NCI-H2196 treated with DMSO at 0.1 percent for 48 hours (cell line): ENCODE measurements at regions not wholly inside any gene's neighbourhood (a gene's known extent, or its start where the extent isn't known, plus 50 kb on each side); places are given as distances from the start of the nearest gene placed in this dataset.

Experiments
- DNase-seq: peaks from one replicate; lab custom pipeline; 2025; ENCODE audit not compliant: unreplicated experiment; lab: John Stamatoyannopoulos, UW

DNA sequence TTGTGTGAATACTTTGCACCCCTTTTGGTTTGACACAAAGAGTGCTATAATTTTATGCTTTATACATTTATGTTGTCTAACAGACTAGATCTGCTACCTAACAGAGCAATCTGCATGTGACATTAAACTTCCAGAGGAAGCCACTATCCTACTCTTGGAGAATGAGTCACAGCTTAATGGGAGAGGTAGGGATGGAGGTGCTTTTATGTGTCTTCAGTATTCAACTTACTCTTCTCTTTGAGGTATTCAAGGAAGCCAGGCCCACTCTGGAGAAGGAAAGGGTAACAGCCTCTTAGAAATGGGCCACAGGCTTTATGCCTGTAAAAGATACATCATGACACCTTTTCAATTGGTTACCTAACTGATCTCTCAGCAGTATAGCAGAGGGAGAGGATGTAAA, 85.8 kb upstream of the NEUROD1 start:
- no peak for DNase-seq

DNA sequence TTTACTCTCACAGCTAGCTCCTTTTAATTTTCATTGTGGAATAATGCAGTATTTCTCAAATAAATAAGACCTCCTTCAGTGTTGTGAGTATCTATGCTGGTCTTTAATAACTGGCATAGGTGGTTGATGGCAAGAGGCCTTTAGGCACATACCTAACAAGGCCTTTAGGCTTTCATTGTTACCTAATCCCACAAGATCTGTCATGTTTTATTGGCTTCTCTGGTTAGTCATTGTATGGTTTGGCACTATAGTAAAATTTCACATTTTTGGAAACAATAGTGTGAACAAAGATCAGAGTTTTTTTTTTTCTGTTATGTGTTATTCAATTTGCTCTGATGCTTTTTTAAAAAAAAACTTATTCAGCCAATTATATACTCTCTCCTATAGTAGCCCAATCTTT, 89.8 kb upstream of the NEUROD1 start:
- no peak for DNase-seq

DNA sequence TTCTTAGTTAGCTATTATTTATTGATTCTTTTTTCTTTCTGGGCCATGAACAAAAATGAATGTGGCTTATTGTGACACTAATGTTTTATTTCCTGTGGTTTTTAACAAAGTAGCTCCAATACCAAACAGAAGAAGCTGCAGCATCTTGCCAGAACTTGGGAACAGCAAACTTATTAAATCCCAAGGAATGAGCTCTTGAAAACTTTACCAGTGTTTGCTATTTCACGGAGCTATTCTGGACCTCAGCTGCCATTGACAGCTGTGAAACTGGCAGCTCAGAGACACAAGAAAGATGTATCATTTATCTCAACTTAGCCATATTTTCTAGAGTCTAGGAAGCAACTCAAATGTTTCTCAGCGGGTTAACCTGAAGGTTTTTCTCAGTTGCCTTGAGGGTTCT, 91.0 kb upstream of the NEUROD1 start:
- DNase-seq, result no peak

DNA sequence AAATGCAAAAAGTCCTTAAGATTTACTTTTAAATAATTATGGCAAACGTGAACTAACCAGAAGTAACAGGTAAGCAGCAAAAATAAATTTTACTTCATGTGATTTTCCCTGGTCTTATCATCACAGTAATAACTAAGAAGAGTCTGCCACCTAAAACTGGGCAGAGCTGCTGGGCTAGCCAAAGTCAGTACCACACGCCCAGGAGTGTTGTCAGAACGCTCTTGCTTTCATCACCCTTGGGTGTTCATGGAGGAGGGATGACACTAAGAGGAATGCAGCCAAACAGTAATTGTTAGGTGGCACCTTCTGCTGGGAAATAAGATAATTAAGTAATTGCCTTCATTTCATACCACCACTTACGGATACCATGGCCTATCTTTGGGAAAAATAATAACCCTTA, 92.0 kb upstream of the NEUROD1 start:
- DNase-seq, result no peak

DNA sequence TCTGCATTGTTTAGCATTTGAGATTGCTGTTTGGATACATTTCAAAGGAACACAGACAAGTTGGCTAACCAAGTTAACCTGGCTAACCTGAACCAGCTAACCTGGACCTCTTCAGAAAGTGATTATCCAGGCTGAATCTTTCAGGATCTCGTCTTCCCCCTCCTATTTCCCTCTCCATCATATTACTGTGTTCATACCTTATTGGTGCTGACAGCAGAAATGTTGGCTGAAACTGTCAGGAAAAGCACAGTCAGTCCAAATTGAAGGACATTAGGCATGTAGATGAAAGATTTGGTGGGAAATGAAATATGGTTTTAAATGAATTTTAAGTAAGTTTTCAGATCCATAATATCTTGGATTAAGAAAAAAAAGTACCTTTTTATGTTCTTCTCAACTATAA, 92.5 kb upstream of the NEUROD1 start:
- DNase-seq, result no peak

DNA sequence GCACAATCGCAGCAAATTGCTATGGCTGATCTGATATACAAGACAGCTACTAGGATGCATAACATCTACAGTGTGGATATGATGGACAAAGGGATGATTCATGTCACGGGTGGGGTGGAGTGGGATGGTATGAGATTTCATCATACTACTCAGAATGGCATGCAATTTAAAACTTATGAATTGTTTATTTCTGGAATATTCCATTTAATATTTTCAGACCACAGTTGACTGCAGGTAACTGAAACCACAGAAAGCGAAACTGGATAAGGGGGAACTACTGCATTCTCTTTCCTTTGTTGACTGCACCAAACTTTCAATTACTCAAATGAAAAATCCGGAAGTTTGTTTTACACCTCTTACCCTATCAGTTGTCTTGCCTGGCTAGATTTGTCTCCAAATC, 94.4 kb upstream of the NEUROD1 start:
- no peak for DNase-seq

DNA sequence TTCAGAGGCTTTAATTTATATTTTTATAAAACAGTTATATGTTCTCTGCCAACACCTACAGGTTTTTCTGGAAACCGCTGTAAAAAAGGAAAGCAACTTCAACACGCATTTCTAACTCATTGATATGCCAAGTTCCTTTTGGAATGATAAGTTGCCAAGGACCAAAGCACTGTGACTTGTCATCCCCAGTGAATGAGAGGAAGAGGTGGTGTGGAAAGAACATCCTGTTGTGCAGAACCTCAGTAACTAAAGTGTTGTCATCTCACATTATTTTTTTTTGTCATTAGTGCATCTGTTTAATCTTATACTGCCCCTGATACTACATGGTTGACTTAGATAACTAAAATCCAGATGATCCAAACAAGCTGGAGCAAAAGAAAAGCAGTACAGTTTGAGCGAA, 96.0 kb upstream of the NEUROD1 start:
- no peak for DNase-seq

DNA sequence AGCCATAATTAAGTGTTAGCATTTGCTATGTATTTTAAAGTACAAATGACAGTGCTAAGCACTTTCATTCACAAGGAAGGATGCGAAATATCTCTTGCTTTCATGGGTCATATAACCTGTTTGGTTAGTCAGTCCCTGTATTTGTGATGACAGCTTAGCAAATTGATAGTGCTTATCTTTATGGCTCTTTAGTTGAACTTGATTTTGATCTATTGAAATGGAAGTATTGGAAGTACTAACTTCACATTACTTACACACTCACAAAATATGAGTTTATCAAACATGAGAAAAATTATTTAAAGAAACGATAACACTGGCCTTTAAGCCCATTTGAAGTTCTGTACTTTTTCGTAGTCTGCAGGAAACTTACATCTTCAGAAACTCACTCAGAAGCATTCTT, 97.4 kb upstream of the NEUROD1 start:
- no peak for DNase-seq

DNA sequence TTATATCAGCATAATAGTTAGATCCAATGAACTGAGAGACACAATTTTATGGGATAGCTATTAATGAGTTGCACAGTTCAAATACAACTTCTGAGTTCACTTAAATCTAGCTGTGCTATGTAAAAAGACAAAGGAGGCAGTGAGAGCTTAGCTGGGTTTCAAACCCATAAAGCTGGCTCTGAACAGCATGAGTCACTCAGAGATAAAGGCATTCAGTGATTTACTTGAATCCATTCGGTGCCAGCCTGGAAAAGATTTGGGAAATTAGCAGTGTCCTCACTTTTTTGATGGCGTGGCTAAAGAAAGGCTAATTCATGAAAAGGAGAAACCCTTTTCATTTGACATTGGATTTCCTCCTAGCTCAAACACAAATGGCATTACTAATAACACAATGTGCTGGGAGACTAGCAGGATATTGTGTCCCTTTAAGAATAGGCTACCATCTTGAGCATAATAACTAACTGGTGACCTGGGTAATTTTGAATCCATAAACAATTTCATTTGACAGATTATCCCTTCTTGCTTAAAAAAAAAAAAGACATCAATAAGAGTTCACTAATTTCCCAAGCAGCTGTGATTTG, 98.4 kb upstream of the NEUROD1 start:
- DNase-seq, result no peak

DNA sequence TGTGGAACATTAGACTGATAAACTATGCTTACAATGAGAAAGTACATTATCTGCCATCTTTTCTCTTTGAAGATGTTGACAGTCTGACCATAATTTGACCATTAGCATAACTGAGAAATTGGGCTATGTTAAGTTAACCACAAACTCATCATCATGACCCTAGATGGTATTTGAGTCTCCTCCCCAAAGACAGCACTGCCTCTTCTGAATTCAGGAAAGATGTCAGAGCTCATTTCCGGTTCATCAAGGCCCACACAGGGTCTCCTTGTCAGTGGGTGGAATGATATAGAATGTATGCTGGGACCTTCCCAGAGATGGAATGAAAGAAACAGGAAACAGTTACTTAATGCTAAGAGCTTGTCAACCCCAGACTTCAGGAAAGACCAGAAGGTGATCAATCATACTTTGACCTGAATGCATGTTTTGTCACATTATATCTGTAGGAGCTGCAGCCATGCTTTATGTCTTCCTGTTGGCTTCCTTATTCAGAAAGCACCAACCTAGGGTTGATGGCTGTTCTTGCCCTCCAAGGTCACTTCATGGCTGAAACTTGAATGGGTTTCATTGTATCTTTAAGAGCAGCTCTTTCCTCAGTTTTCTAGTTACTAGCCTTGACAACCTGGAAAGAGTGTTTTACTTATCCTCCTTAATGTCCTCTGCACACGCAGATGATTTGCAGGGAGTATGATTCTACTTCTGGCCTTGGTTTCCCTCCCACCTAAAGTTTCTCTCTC, 99.1 kb upstream of the NEUROD1 start:
- no peak for DNase-seq

DNA sequence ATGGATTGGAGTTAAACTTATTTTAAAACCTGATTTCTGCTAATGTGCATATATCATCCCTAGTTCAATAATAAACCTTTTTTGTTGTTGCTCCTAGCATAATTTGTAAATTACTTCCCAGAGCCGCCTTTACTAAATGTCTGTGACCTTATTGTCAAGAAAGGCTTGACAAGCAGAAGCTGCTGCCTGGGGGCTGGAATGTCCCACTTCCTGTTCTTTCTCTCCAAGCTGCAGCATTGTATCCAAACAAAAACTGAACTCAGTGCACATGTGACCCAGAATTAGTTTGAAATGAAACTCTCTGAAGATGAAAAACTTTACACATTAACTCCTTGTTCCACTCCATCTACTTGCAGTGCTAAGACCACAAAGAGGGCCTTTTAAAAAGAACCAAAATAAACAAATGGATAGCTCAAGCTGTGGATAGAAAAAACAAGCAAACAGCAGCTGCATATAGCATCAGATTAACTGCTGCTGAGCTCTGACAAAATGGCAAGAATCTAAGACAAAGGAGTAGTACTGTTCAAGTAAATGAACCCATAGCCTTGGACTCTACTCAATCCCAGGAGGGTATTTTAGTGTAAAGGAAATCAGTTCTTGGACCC, 99.8 kb upstream of the NEUROD1 start:
- no peak for DNase-seq

DNA sequence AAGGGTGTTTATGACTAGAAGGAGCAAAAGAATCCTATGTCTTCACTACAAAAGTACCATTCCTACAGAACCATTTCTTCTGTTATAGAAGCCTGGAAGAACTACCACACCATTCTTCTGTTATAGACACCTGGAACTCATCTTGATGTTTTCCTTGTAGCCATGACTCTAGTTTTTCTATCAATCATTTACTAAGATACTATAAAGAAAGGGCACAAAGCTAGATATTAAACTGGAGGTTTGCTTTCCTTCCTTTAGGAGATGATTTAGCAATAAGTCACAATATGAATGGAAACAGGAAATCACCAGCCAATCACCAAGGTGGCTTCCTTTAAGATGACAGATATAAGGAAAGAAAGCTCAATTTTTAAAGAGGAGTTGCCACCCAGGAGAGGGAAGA, 100.3 kb upstream of the NEUROD1 start:
- DNase-seq, result no peak

DNA sequence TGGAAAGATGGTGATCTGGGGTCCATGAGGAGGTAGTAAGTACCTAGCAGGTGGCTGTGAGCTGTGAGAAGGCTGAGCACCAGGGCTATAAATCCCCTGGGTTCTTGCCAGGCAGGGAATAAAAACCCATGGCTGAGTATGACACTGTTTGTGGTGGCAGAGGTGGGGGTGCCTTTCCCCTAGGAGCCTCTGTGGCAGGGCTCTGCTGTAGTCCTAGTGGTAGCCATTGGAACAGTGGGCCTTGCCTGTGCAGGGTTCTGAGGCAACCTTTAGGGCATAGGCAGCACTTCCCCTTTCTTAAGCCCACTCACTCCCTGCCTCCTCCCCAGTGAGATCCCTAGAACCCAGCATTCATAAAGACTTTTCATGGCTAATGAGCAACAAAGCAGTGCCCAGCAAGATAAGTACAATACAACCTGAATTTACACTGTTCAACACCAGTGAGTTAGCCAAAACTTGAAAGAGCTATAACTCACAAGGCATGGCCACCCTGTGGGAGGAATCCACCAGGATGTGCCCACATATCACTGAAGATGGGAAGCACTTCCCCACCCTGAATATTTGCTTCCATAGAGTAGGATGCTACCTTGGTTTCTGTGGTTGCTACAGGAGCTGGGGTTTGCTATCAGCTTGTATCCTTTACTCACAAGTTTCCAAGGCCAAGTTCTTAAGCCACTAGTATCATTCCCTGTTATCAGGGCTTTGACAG, 100.9 kb upstream of the NEUROD1 start:
- no peak for DNase-seq

DNA sequence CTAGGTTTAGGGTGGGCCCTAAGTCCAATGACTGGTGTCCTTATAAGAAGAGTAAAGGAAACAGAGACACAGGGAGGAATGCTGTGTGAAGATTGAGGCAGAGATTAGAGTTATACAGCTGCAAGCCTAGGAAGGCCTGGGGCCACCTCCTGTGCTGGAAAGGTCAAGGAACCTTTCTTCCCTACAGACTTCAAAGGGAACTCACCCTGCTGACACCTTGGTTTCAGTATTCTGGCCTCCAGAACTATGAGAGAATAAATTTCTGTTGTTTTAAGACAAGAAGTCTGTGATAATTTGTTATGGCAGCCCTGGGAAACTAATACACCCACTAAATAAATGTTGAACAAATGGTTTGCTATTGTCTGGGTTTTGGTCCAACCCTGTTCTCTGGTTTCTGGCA, 102.3 kb upstream of the NEUROD1 start:
- DNase-seq, result no peak

DNA sequence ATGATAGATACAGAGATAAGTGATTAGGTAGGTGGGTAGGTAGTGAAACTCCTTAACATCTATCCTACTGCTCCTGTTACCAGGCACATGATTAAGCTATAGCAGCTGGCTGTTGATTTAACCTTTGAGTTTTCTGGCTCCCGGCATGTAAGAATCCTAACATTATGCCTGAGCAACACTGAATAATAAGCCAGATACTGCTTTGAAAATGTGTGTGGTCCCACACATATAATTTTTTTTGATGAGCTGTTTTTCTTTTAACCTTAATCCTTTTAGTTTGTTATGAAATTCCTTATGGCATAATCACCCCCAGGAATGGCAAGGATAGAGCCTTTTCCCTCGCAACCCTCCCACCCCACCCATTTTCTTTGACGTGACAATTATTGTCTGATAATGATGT, 104.2 kb upstream of the NEUROD1 start:
- DNase-seq, result no peak

DNA sequence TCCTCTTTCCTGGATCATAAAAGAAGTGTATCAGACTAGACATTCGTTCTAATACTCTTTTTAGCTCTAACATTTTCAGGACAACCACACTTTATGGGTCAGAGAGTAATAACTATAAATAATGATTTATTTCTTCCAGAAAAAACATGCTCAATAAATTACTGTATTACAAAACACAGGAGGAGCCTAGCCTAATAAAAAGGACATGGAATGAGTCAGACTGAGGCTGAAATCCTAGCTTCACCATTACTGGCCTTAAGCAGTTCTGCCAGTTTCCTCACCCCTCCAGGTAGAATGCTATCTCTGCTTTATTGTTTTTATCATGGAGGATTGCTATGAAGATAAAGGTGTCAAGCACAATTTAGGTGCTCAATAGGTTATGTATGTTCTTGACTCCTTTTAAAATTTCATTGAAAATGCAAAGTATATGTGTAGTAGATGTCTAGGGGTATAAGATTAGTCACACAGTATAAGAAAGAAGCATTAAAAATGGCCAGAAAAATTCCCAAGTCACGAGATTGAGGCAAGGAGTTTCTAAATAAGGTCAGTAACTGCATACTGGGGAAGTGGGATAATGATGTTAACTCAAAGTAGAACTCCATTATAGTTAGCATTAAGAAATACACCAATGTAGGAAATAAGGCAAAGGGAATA, 105.5 kb upstream of the NEUROD1 start:
- no peak for DNase-seq

DNA sequence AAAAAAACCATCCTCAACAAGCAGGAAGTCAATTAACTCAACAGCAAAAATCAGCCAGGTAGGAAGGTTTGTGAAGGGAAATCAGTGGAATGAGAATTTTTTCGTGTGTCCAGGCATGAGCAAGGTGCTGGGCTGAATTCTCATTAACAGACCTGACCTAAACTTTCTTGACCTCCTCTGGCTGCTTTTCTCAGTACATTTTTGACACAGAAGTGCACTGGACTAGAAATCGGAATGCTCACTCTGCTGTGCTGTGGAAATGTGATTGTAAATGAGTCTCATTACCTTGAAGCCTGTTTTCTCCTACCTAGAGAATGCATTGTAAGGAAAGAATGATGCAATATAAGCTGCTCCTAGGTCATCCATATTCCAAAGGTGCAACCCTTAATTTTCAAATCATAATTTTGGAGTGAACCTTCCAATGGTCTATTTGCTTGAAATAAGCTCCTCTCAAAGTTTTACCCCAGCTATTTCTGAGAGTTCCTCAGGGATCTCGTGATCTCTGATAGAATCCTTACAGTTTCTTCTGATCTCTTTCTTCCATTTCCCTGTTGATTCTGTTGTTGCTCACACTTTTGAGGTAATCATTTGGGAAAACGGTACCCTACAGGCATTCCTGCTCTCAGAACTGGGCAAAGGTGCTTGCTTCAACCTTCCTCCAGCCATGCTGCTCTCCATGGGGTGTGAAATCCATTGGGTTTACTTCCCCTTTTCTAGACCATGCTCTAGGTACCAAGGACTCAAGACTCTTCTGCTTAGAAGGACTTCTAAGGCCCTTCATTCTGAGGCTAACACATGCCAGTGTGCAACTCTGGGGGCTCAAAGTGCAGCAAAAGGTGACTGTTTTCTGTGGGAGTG, 104.9 kb upstream of the ITPRID2 start:
- no peak for DNase-seq

DNA sequence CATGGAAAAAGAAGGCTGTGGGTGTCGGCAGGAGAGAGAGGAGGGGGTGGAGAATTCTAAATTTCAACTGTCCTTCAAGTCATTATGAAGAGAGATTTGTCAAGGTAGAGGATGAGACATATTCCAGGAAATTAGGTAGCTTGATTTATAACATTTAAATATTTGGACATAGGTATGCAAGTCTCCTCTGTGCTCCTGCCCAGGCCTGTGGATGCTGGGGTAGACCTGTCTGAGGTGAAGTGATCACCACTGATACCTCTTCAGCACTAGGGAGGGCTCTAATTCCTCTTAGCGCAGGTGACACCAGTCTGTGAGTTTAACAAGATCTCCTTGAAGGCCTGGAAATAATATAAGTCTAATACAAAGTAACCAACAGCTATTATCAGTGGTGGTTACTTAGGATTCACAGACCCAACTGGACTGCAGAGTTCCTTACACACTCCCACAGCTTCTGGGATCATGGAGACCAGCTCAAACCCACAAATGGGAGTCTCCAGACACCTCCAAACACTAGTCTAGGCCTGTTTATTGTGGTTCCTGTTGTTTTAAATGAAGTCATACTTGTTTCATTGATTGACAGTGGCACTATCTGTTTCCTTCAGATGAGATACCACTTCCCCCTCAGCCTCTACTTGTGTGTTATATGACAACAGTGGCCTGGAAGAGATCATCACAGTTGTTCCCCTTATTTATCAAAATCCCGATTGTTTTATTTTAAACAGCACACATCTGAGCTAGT, 104.1 kb upstream of the ITPRID2 start:
- DNase-seq, result no peak

DNA sequence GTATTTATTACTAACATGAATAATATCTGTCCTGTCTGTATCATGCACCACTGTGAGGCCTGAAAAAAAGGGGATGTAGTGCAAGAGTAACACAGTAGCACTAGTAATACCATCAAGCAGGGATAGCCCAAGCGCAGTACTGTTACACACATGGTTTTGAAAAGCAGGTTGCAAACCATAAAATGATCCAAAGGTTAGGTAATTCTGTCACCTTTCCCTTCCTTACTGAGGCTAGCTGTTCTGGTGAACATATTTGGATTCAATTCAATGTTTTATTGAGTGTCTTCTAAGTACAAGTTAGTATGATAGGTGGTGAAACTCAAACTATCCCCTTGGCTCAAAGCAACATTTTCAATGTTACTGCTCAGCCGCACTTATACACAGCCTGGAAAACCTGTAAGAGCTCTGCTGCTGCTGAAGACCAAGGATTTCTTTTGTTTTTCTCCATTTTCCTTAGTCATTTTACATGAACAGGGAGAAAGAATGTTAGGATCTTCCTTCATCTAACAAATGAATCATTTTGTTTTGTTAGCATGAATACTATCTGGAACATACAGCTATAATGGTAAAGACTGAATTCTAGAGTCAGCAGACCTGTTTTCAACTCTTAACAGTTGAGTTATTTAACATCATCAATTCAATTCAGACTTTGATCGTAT, 102.5 kb upstream of the ITPRID2 start:
- no peak for DNase-seq
